ENCODE measurements at regions not wholly inside any gene's neighbourhood (a gene's known extent, or its start where the extent isn't known, plus 50 kb on each side); places are given as distances from the start of the nearest gene placed in this dataset.
"Not testable (repeated sequence)": the region's sequence is repeated elsewhere in the genome, so short reads cannot be mapped to it uniquely, and the experiment has no call there.

GRCh38 chr18:9048808-9049494 is 53.5 kb upstream of the NDUFV2 start:
- H3K27ac ChIP-seq (ENCODE audit: control insufficient read depth, insufficient read depth, low read length), result peak overlapping the region; percentile 38
- H3K9me3 ChIP-seq (ENCODE audit: control insufficient read depth, low read depth, low read length), result peaks cover 2% of the 10 kb centered on the region
- no peak for TF ChIP-seq CTCF (optimal IDR thresholded peaks at IDR 0.05 in 1 of 3, IDR thresholded peaks at IDR 0.05 in 1 of 3, conservative IDR thresholded peaks at IDR 0.05 in 1 of 3; ENCODE audit: extremely low read depth in 1 of 3, insufficient read depth in 2 of 3, low read length in 3 of 3)
- no peak for TF ChIP-seq EZH2 (IDR thresholded peaks at IDR 0.05; ENCODE audit: low read length)
- no peak overlapping the region for H2AFZ ChIP-seq (ENCODE audit: control insufficient read depth, low read length)
- no peaks in the 10 kb centered on the region for H3K9me1 ChIP-seq (ENCODE audit: control insufficient read depth, extremely low read depth, insufficient read depth, low read length)
- H3K9ac ChIP-seq (ENCODE audit: control insufficient read depth, extremely low read depth, insufficient read depth, low read length), result no peak overlapping the region
- DNase-seq (ENCODE audit: low read depth, low spot score), result no peak
- no peaks in the 10 kb centered on the region for H3K36me3 ChIP-seq (ENCODE audit: control insufficient read depth in 2 of 2, extremely low read depth in 1 of 2, insufficient read depth in 2 of 2, low read length in 2 of 2)
- dilution Hi-C loops (cut with MboI; ENCODE audit: extremely low pct_ligation_motif_present, low sequenced_read_pairs), result no loop called here
- no peaks in the 10 kb centered on the region for H3K27me3 ChIP-seq (ENCODE audit: control insufficient read depth, extremely low read depth, insufficient read depth, low read length)
- H3K79me2 ChIP-seq (ENCODE audit: control insufficient read depth, insufficient read depth, low read length), result no peaks in the 10 kb centered on the region
- H4K20me1 ChIP-seq (ENCODE audit: control insufficient read depth, extremely low read depth, insufficient read depth, low read length), result no peaks in the 10 kb centered on the region
- no peak overlapping the region for H3K4me3 ChIP-seq (ENCODE audit: control insufficient read depth in 2 of 3, extremely low read depth in 1 of 3, insufficient read depth in 2 of 3, low read depth in 1 of 3, low read length in 3 of 3)
- FAIRE-seq, result no peak
- H3K4me2 ChIP-seq (ENCODE audit: control insufficient read depth, extremely low read depth, insufficient read depth, low read depth, low read length), result no peak overlapping the region
- peaks cover 11% of the 10 kb centered on the region for H3K4me1 ChIP-seq (ENCODE audit: control insufficient read depth, extremely low read depth, insufficient read depth, low read length)

GRCh38 chr18:9049495-9049809 is 53.0 kb upstream of the NDUFV2 start:
- FAIRE-seq, result no peak
- H4K20me1 ChIP-seq (ENCODE audit: control insufficient read depth, extremely low read depth, insufficient read depth, low read length), result no peaks in the 10 kb centered on the region
- H3K9me3 ChIP-seq (ENCODE audit: control insufficient read depth, low read depth, low read length), result peaks cover 2% of the 10 kb centered on the region
- H3K9ac ChIP-seq (ENCODE audit: control insufficient read depth, extremely low read depth, insufficient read depth, low read length), result no peak overlapping the region
- no peak overlapping the region for H3K4me2 ChIP-seq (ENCODE audit: control insufficient read depth, extremely low read depth, insufficient read depth, low read depth, low read length)
- dilution Hi-C loops (cut with MboI; ENCODE audit: extremely low pct_ligation_motif_present, low sequenced_read_pairs), result no loop called here
- H3K4me1 ChIP-seq (ENCODE audit: control insufficient read depth, extremely low read depth, insufficient read depth, low read length), result peaks cover 12% of the 10 kb centered on the region
- H3K79me2 ChIP-seq (ENCODE audit: control insufficient read depth, insufficient read depth, low read length), result no peaks in the 10 kb centered on the region
- no peaks in the 10 kb centered on the region for H3K36me3 ChIP-seq (ENCODE audit: control insufficient read depth in 2 of 2, extremely low read depth in 1 of 2, insufficient read depth in 2 of 2, low read length in 2 of 2)
- no peaks in the 10 kb centered on the region for H3K27me3 ChIP-seq (ENCODE audit: control insufficient read depth, extremely low read depth, insufficient read depth, low read length)
- H3K27ac ChIP-seq (ENCODE audit: control insufficient read depth, insufficient read depth, low read length), result peak overlapping the region; percentile 21
- no peak overlapping the region for H3K4me3 ChIP-seq (ENCODE audit: control insufficient read depth in 2 of 3, extremely low read depth in 1 of 3, insufficient read depth in 2 of 3, low read depth in 1 of 3, low read length in 3 of 3)
- no peaks in the 10 kb centered on the region for H3K9me1 ChIP-seq (ENCODE audit: control insufficient read depth, extremely low read depth, insufficient read depth, low read length)
- DNase-seq (ENCODE audit: low read depth, low spot score), result no peak
- H2AFZ ChIP-seq (ENCODE audit: control insufficient read depth, low read length), result no peak overlapping the region
- TF ChIP-seq CTCF (optimal IDR thresholded peaks at IDR 0.05 in 1 of 3, IDR thresholded peaks at IDR 0.05 in 1 of 3, conservative IDR thresholded peaks at IDR 0.05 in 1 of 3; ENCODE audit: extremely low read depth in 1 of 3, insufficient read depth in 2 of 3, low read length in 3 of 3), result no peak
- no peak for TF ChIP-seq EZH2 (IDR thresholded peaks at IDR 0.05; ENCODE audit: low read length)

DNA sequence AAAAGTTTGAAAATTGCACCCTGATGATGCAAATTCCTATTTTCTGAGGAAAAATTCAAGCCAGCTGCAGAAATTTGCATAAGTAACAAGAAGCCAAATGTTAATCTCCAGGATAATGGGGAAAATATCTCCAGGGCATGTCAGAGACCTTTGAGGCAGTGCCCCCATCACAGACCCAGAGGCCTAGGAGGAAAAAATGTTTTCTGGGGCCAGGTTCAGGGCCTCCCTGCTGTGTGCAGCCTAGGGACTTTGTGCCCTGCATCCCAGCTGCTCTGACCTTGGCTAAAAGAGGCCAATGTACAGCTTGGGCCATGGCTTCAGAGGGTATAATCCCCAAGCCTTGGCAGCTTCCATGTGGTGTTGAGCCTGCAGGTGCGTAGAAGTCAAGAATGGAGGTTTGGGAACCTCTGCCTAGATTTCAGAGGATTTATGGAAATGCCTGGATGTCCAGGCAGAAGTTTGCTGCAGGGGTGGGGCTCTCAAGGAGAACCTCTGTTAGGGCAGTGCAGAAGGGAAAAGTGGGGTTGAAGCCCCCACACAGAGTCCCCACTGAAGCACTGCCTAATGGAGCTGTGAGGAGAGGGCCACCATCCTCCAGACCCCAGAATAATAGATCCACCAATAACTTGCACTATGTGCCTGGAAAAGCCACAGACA is 51.7 kb upstream of the NDUFV2 start:
- H2AFZ ChIP-seq (ENCODE audit: control insufficient read depth, low read length); H3K79me2 ChIP-seq (ENCODE audit: control insufficient read depth, insufficient read depth, low read length); H3K4me2 ChIP-seq (ENCODE audit: control insufficient read depth, extremely low read depth, insufficient read depth, low read depth, low read length); H3K9me1 ChIP-seq (ENCODE audit: control insufficient read depth, extremely low read depth, insufficient read depth, low read length); DNase-seq (ENCODE audit: low read depth, low spot score); H3K27me3 ChIP-seq (ENCODE audit: control insufficient read depth, extremely low read depth, insufficient read depth, low read length); H3K36me3 ChIP-seq (ENCODE audit: control insufficient read depth in 2 of 2, extremely low read depth in 1 of 2, insufficient read depth in 2 of 2, low read length in 2 of 2); FAIRE-seq; H4K20me1 ChIP-seq (ENCODE audit: control insufficient read depth, extremely low read depth, insufficient read depth, low read length); H3K27ac ChIP-seq (ENCODE audit: control insufficient read depth, insufficient read depth, low read length); H3K9ac ChIP-seq (ENCODE audit: control insufficient read depth, extremely low read depth, insufficient read depth, low read length); H3K9me3 ChIP-seq (ENCODE audit: control insufficient read depth, low read depth, low read length); H3K4me3 ChIP-seq (ENCODE audit: control insufficient read depth in 2 of 3, extremely low read depth in 1 of 3, insufficient read depth in 2 of 3, low read depth in 1 of 3, low read length in 3 of 3); dilution Hi-C loops (cut with MboI; ENCODE audit: extremely low pct_ligation_motif_present, low sequenced_read_pairs): not testable (repeated sequence)
- H3K4me1 ChIP-seq (ENCODE audit: control insufficient read depth, extremely low read depth, insufficient read depth, low read length), result peaks cover 22% of the 10 kb centered on the region
